NB4 (cell line): ENCODE measurements at regions not wholly inside any gene's neighbourhood (a gene's known extent, or its start where the extent isn't known, plus 50 kb on each side); places are given as distances from the start of the nearest gene placed in this dataset.

Experiments
- DNase-seq: peaks from one replicate; pipeline ENCODE4 v3.0.0; 2010; ENCODE audit warnings: low read depth
- H3K4me3 ChIP-seq: one replicate; pipeline ENCODE4 v1.5.1; 2011; ENCODE audit warnings: mild to moderate bottlenecking, low read depth, low read length, moderate library complexity
- MYC ChIP-seq: IDR thresholded peaks from 2 replicates; pipeline ENCODE4 v1.6.1; 2011; ENCODE audit warnings: low read depth, low read length
- POLR2A ChIP-seq: IDR thresholded peaks from 2 replicates; pipeline ENCODE4 v1.6.1; 2011; ENCODE audit warnings: mild to moderate bottlenecking; ENCODE audit not compliant: insufficient read length; ENCODE audit errors: extremely low read depth
- TF ChIP-seq, protein P1 (sequence below): IDR thresholded peaks from one replicate; pipeline ENCODE4 v1.5.1; 2012; ENCODE audit warnings: low read depth, low read length
- TF ChIP-seq, protein P2 (sequence below): IDR thresholded peaks from 2 replicates; pipeline ENCODE4 v1.6.1; 2011; ENCODE audit warnings: low read depth, low read length

DNA sequence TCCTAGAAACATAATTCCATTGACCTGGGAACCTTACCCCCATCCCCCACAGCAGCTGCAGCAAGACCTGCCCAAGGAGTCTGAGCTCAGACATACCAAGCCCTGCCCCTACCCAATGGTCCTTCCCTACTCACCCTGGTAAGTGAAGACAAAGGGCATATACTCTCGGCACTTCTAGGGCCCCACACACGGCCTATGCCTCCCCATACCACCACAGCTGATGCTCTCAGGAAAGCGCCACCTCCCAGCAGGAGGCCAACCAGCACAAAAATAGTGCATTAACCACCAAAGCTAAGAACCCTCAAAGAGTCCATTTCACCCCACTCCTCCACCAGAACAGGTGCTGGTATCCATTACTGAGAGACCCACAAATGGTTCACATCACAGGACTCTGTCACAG lies 74.4 kb upstream of the GUCY1A2 start:
- H3K4me3 ChIP-seq, result no peak overlapping the region
- TF ChIP-seq MYC, result no peak
- TF ChIP-seq POLR2A, result no peak
- TF ChIP-seq, protein P1, sequence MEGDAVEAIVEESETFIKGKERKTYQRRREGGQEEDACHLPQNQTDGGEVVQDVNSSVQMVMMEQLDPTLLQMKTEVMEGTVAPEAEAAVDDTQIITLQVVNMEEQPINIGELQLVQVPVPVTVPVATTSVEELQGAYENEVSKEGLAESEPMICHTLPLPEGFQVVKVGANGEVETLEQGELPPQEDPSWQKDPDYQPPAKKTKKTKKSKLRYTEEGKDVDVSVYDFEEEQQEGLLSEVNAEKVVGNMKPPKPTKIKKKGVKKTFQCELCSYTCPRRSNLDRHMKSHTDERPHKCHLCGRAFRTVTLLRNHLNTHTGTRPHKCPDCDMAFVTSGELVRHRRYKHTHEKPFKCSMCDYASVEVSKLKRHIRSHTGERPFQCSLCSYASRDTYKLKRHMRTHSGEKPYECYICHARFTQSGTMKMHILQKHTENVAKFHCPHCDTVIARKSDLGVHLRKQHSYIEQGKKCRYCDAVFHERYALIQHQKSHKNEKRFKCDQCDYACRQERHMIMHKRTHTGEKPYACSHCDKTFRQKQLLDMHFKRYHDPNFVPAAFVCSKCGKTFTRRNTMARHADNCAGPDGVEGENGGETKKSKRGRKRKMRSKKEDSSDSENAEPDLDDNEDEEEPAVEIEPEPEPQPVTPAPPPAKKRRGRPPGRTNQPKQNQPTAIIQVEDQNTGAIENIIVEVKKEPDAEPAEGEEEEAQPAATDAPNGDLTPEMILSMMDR, result no peak
- TF ChIP-seq, protein P2, sequence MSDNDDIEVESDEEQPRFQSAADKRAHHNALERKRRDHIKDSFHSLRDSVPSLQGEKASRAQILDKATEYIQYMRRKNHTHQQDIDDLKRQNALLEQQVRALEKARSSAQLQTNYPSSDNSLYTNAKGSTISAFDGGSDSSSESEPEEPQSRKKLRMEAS, result no peak
- no peak for DNase-seq

- DNase-seq, result no peak
- H3K4me3 ChIP-seq, result no peak overlapping the region
- TF ChIP-seq MYC (no peak), POLR2A (no peak)
- TF ChIP-seq, protein P1, result no peak
- TF ChIP-seq, protein P2, result no peak
Measured at GRCh38 chr11:107078375-107078774, 60.1 kb upstream of the GUCY1A2 start.

DNA sequence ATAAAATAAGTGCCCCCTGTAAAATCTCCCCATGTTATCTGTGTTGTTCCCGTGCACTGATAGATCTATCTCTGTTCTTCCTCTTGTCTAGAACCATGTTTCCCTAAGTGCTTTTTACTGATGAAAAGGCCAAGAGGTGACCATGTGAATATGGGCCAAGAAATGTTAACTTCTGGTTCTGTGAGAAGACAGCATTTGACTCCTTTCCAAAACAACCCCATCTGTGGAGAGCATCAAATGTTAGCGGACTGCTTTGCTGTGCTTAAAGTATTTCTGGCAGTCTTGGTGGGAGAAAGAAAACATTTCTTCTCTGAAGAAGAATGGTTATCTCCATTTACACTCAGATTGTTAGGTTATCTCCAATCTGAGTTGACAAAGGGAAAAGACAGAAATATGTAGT lies 58.6 kb upstream of the GUCY1A2 start:
- H3K4me3 ChIP-seq, result no peak overlapping the region
- TF ChIP-seq MYC (no peak), POLR2A (no peak)
- TF ChIP-seq, protein P2, result no peak
- TF ChIP-seq, protein P1, result no peak
- no peak for DNase-seq

DNA sequence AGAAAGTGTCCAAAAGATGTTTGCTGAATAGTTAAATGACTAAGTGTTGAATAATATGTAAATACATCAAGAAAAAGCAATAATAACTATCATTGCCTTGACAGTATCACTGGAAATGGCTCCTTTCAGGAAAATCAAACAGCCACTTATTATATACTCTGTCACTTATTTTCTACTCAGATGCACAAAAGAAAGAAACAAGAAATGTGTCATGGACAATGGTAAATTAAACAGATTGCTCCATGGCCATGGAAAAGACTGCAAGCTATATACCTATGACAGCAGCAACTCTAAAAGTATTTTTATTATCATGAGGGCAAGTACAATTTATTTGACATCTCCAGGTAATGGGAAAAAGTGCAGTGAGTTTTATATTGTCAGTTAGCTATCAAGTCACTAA lies 52.9 kb upstream of the GUCY1A2 start:
- TF ChIP-seq, protein P2, result no peak
- TF ChIP-seq POLR2A (no peak), MYC (no peak)
- TF ChIP-seq, protein P1, result no peak
- DNase-seq, result no peak
- no peak overlapping the region for H3K4me3 ChIP-seq
